H9 (cell line): ENCODE measurements at regions not wholly inside any gene's neighbourhood (a gene's known extent, or its start where the extent isn't known, plus 50 kb on each side); places are given as distances from the start of the nearest gene placed in this dataset.

ENCODE experiments used
- DNase-seq: peaks from one replicate; pipeline ENCODE4 v3.0.0-alpha.2; 2017
- H2AFZ ChIP-seq: one replicate; pipeline ENCODE4 v1.6.1; 2013; ENCODE audit warnings: mild to moderate bottlenecking, low read length, control low read depth, moderate library complexity
- H2AK5ac ChIP-seq: 2 replicates; pipeline ENCODE4 v1.6.1; 2013; ENCODE audit warnings: low read length, control low read depth, mixed read lengths; ENCODE audit not compliant: insufficient read length
- H2BK120ac ChIP-seq: one replicate; pipeline ENCODE4 v1.6.1; 2013; ENCODE audit warnings: low read depth, mild to moderate bottlenecking, low read length, control low read depth, inconsistent platforms; ENCODE audit not compliant: poor library complexity, severe bottlenecking
- H2BK12ac ChIP-seq: 2 replicates; pipeline ENCODE4 v1.6.1; 2013; ENCODE audit warnings: low read length, control low read depth, mixed read lengths, low read depth; ENCODE audit not compliant: insufficient read length
- H2BK15ac ChIP-seq: 2 replicates; pipeline ENCODE4 v1.6.1; 2013; ENCODE audit warnings: low read depth, low read length, control low read depth
- H2BK20ac ChIP-seq: one replicate; pipeline ENCODE4 v1.6.1; 2013; ENCODE audit warnings: low read depth, mild to moderate bottlenecking, low read length, control low read depth, inconsistent platforms; ENCODE audit not compliant: poor library complexity, severe bottlenecking
- H2BK5ac ChIP-seq: 2 replicates; pipeline ENCODE4 v1.6.1; 2013; ENCODE audit warnings: low read length, control low read depth, mixed read lengths; ENCODE audit not compliant: insufficient read length
- H3K14ac ChIP-seq: 2 replicates; pipeline ENCODE4 v1.6.1; 2013; ENCODE audit warnings: low read length, control low read depth; ENCODE audit not compliant: insufficient read depth
- H3K18ac ChIP-seq: 2 replicates; pipeline ENCODE4 v1.6.1; 2013; ENCODE audit warnings: low read depth, mild to moderate bottlenecking, mixed read lengths, low read length, control low read depth; ENCODE audit not compliant: insufficient read length
- H3K23ac ChIP-seq: 2 replicates; pipeline ENCODE4 v1.6.1; 2013; ENCODE audit warnings: low read length, control low read depth, mixed read lengths, low read depth; ENCODE audit not compliant: insufficient read length
- H3K23me2 ChIP-seq: 2 replicates; pipeline ENCODE4 v1.6.1; 2013; ENCODE audit warnings: low read depth, mild to moderate bottlenecking, mixed read lengths, low read length, control low read depth; ENCODE audit not compliant: insufficient read length, poor library complexity, severe bottlenecking
- H3K27ac ChIP-seq: 2 replicates; pipeline ENCODE4 v1.5.1; 2013; ENCODE audit warnings: low read length, control low read depth, mixed read lengths, low read depth; ENCODE audit not compliant: insufficient read length
- H3K27me3 ChIP-seq: 2 replicates; pipeline ENCODE4 v1.6.1; 2013; ENCODE audit warnings: low read length, control low read depth, inconsistent platforms; ENCODE audit not compliant: insufficient read depth
- H3K4ac ChIP-seq: 2 replicates; pipeline ENCODE4 v1.6.1; 2013; ENCODE audit warnings: low read depth, mild to moderate bottlenecking, control low read depth, inconsistent platforms, low read length, moderate library complexity
- H3K4me1 ChIP-seq: 2 replicates; pipeline ENCODE4 v1.6.1; 2013; ENCODE audit warnings: low read length, control low read depth, inconsistent platforms; ENCODE audit not compliant: insufficient read depth
- H3K4me2 ChIP-seq: 2 replicates; pipeline ENCODE4 v1.6.1; 2013; ENCODE audit warnings: low read length, control low read depth, mixed read lengths; ENCODE audit not compliant: insufficient read length, insufficient read depth
- H3K56ac ChIP-seq: 2 replicates; pipeline ENCODE4 v1.6.1; 2013; ENCODE audit warnings: low read depth, mild to moderate bottlenecking, mixed read lengths, low read length, control low read depth; ENCODE audit not compliant: insufficient read length
- H3K79me1 ChIP-seq: 2 replicates; pipeline ENCODE4 v1.6.1; 2013; ENCODE audit warnings: low read depth, mild to moderate bottlenecking, moderate library complexity, low read length, control low read depth, inconsistent platforms; ENCODE audit not compliant: insufficient read depth, poor library complexity, severe bottlenecking
- H3K79me2 ChIP-seq: 2 replicates; pipeline ENCODE4 v1.6.1; 2013; ENCODE audit warnings: low read length, control low read depth, inconsistent platforms; ENCODE audit not compliant: insufficient read depth
- H3K9ac ChIP-seq: 2 replicates; pipeline ENCODE4 v1.6.1; 2013; ENCODE audit warnings: low read length, control low read depth, mixed read lengths; ENCODE audit not compliant: insufficient read length; ENCODE audit errors: extremely low read depth
- H3K9me3 ChIP-seq: one replicate; pipeline ENCODE4 v1.6.1; 2013; ENCODE audit warnings: low read depth, low read length, inconsistent platforms; ENCODE audit not compliant: control insufficient read depth
- H3T11ph ChIP-seq: one replicate; pipeline ENCODE4 v1.6.1; 2013; ENCODE audit warnings: mild to moderate bottlenecking, low read length, control low read depth, inconsistent platforms
- H4K20me1 ChIP-seq: one replicate; pipeline ENCODE4 v1.6.1; 2013; ENCODE audit not compliant: control insufficient read depth, insufficient read length, insufficient read depth
- H4K5ac ChIP-seq: 2 replicates; pipeline ENCODE4 v1.6.1; 2013; ENCODE audit warnings: low read depth, mild to moderate bottlenecking, mixed read lengths, low read length, control low read depth; ENCODE audit not compliant: insufficient read length
- H4K8ac ChIP-seq: replicated peaks from 2 replicates; pipeline ENCODE4 v1.6.1; 2013; ENCODE audit warnings: low read length, control low read depth, mixed read lengths, low read depth; ENCODE audit not compliant: insufficient read length
- H4K91ac ChIP-seq: 2 replicates; pipeline ENCODE4 v1.6.1; 2013; ENCODE audit warnings: low read depth, mild to moderate bottlenecking, moderate library complexity, mixed read lengths, low read length, control low read depth; ENCODE audit not compliant: insufficient read length
- H3K27ac Mint-ChIP-seq, 3 experiments: 2 replicates in 2 of 3; 3 replicates in 1 of 3; pipeline ENCODE4 v1.8.0; 2020 to 2021; ENCODE audit warnings: mixed read lengths in 3 of 3, mild to moderate bottlenecking in 1 of 3, moderate library complexity in 1 of 3
- H3K27me3 Mint-ChIP-seq: 2 replicates; pipeline ENCODE4 v1.8.0; 2021; ENCODE audit warnings: low read depth, mild to moderate bottlenecking, moderate library complexity, mixed read lengths
- H3K36me3 Mint-ChIP-seq, 3 experiments: 2 replicates in 2 of 3; 3 replicates in 1 of 3; pipeline ENCODE4 v1.8.0; 2020 to 2021; ENCODE audit warnings: low read depth in 3 of 3, mixed read lengths in 3 of 3; ENCODE audit not compliant: insufficient read depth in 1 of 3
- H3K4me1 Mint-ChIP-seq, 2 experiments: 2 replicates each; pipeline ENCODE4 v1.8.0; 2020; ENCODE audit warnings: mixed read lengths in 2 of 2
- H3K4me3 Mint-ChIP-seq, 2 experiments: 2 replicates in 1 of 2; 3 replicates in 1 of 2; pipeline ENCODE4 v1.8.0; 2020 to 2021; ENCODE audit warnings: mild to moderate bottlenecking in 2 of 2, mixed read lengths in 2 of 2, moderate library complexity in 1 of 2
- H3K9me3 Mint-ChIP-seq, 2 experiments: 2 replicates in 1 of 2; 3 replicates in 1 of 2; pipeline ENCODE4 v1.8.0; 2020; ENCODE audit warnings: mild to moderate bottlenecking in 2 of 2, mixed read lengths in 2 of 2, moderate library complexity in 1 of 2
- WGBS: extraction: QIAGEN DNeasy Blood & Tissue Kit; methylation state at CpG from one replicate; pipeline ENCODE4 v1.1.7; 2013; ENCODE audit warnings: missing lambda C conversion rate, low lambda C conversion rate, mixed read lengths; ENCODE audit not compliant: insufficient read length; ENCODE audit errors: extremely low coverage; 5-methylcytosine and 5-hydroxymethylcytosine counted together
- TF ChIP-seq, protein P1 (sequence below): fragments of 200-600 bp; sonication (generic); conservative IDR thresholded peaks from 3 replicates; pipeline ENCODE4 v1.8.0; 2021; ENCODE audit warnings: antibody characterized with exemption, mild to moderate bottlenecking

GRCh38 chr5:138686668-138687067 is 66.6 kb upstream of the CTNNA1 start:
- no peak overlapping the region for H3K27ac ChIP-seq
- H3K27me3 Mint-ChIP-seq: peaks cover 18% of the 10 kb centered on the region

More at GRCh38 chr5:138686668-138687067, 66.6 kb upstream of the CTNNA1 start:
- Histone ChIP-seq H2BK120ac (no peak overlapping the region), H3K23me2 (no peaks in the 10 kb centered on the region), H2BK12ac (no peak overlapping the region), H3K79me2 (no peaks in the 10 kb centered on the region), H4K91ac (no peak overlapping the region), H3K18ac (no peak overlapping the region), H2BK15ac (no peak overlapping the region), H3K56ac (no peak overlapping the region), H2AK5ac (no peak overlapping the region), H2AFZ (no peak overlapping the region), H3K23ac (no peak overlapping the region), H3K9me3 (no peaks in the 10 kb centered on the region), H3K14ac (no peak overlapping the region), H4K5ac (no peak overlapping the region), H2BK20ac (no peak overlapping the region), H3K4me2 (no peak overlapping the region), H2BK5ac (no peak overlapping the region), H3K4me1 (no peaks in the 10 kb centered on the region), H3K27me3 (no peaks in the 10 kb centered on the region), H3K4ac (no peak overlapping the region), H4K8ac (no peak overlapping the region), H3T11ph (no peak overlapping the region), H4K20me1 (no peaks in the 10 kb centered on the region), H3K9ac (no peak overlapping the region), H3K79me1 (no peaks in the 10 kb centered on the region)
- peaks cover 17 to 21% of the 10 kb centered on the region in 2 experiments for H3K9me3 Mint-ChIP-seq
- no peaks in the 10 kb centered on the region for H3K4me1 Mint-ChIP-seq
- no peak for DNase-seq
- WGBS: no CpG with 5 or more reads among the region's 4 CpGs
- TF ChIP-seq, protein P1, sequence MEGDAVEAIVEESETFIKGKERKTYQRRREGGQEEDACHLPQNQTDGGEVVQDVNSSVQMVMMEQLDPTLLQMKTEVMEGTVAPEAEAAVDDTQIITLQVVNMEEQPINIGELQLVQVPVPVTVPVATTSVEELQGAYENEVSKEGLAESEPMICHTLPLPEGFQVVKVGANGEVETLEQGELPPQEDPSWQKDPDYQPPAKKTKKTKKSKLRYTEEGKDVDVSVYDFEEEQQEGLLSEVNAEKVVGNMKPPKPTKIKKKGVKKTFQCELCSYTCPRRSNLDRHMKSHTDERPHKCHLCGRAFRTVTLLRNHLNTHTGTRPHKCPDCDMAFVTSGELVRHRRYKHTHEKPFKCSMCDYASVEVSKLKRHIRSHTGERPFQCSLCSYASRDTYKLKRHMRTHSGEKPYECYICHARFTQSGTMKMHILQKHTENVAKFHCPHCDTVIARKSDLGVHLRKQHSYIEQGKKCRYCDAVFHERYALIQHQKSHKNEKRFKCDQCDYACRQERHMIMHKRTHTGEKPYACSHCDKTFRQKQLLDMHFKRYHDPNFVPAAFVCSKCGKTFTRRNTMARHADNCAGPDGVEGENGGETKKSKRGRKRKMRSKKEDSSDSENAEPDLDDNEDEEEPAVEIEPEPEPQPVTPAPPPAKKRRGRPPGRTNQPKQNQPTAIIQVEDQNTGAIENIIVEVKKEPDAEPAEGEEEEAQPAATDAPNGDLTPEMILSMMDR: no peak
- no peak overlapping the region for H3K4me3 Mint-ChIP-seq
- H3K36me3 Mint-ChIP-seq: peaks cover 6 to 15% (median 7%) of the 10 kb centered on the region in 3 experiments; a peak in 4 of 7 replicates
- no peak overlapping the region; a peak in 1 of 7 replicates for H3K27ac Mint-ChIP-seq
